ENCODE measurements at regions not wholly inside any gene's neighbourhood (a gene's known extent, or its start where the extent isn't known, plus 50 kb on each side); places are given as distances from the start of the nearest gene placed in this dataset.

GRCh38 chr10:2476218-2476811, 591.0 kb upstream of the PFKP start:
- no peak for TF ChIP-seq CTCF (IDR thresholded peaks at IDR 0.05; ENCODE audit: borderline replicate concordance, extremely low read depth, low read length, poor library complexity, severe bottlenecking)
- no peak for TF ChIP-seq EZH2 (IDR thresholded peaks at IDR 0.05; ENCODE audit: borderline replicate concordance, low read depth, low read length, severe bottlenecking)

All from DND-41 (cell line).